ENCODE measurements at regions not wholly inside any gene's neighbourhood (a gene's known extent, or its start where the extent isn't known, plus 50 kb on each side); places are given as distances from the start of the nearest gene placed in this dataset.
"Not testable (repeated sequence)": the region's sequence is repeated elsewhere in the genome, so short reads cannot be mapped to it uniquely, and the experiment has no call there.

DNA sequence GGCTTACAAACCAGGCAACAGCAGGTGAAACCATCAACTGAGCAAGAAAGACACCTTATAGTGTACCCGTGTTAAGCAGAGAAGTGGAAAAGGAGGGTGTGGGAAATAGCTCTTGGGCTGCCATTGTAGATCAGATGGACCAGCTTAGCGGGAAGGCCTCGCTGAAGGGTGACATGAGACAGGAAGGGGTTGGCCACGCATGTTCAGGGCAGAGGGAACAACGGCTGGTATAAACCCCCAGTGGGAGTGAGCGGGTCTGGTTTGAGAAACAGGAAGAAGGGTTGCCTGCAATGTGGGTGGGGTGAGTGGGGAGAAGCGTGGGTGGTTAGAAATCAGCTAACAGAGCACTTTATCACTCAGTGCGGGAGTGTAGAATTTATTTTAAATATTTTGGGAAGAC is 852.6 kb downstream of the RPIA start:
- TF ChIP-seq, protein P1, sequence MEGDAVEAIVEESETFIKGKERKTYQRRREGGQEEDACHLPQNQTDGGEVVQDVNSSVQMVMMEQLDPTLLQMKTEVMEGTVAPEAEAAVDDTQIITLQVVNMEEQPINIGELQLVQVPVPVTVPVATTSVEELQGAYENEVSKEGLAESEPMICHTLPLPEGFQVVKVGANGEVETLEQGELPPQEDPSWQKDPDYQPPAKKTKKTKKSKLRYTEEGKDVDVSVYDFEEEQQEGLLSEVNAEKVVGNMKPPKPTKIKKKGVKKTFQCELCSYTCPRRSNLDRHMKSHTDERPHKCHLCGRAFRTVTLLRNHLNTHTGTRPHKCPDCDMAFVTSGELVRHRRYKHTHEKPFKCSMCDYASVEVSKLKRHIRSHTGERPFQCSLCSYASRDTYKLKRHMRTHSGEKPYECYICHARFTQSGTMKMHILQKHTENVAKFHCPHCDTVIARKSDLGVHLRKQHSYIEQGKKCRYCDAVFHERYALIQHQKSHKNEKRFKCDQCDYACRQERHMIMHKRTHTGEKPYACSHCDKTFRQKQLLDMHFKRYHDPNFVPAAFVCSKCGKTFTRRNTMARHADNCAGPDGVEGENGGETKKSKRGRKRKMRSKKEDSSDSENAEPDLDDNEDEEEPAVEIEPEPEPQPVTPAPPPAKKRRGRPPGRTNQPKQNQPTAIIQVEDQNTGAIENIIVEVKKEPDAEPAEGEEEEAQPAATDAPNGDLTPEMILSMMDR (IDR thresholded peaks at IDR 0.05) = not testable (repeated sequence)
- TF ChIP-seq POLR2A (IDR thresholded peaks at IDR 0.05) = not testable (repeated sequence)

Measured in esophagus squamous epithelium (tissue), 4 donors.